Naive thymus-derived CD4-positive, alpha-beta T cell (primary cell): ENCODE measurements at regions not wholly inside any gene's neighbourhood (a gene's known extent, or its start where the extent isn't known, plus 50 kb on each side); places are given as distances from the start of the nearest gene placed in this dataset.
"Not testable (repeated sequence)": the region's sequence is repeated elsewhere in the genome, so short reads cannot be mapped to it uniquely, and the experiment has no call there.

Source experiments
- ATAC-seq: fragments of 150-1000 bp; cut with Tn5 transposase; 2 replicates; pipeline ENCODE4 v1.10.0; 2021; ENCODE audit warnings: mild to moderate bottlenecking, moderate library complexity
- CTCF ChIA-PET: fragments of 350-600 bp; sonication (Branson Sonifier 250); formaldehyde crosslinking; loops from one replicate; lab custom pipeline; 2021; ENCODE audit warnings: antibody characterized with exemption; lab: Charles Lee
- POLR2A ChIA-PET: fragments of 350-600 bp; sonication (Branson Sonifier 250); formaldehyde crosslinking; loops from one replicate; lab custom pipeline; 2021; ENCODE audit warnings: antibody characterized with exemption, inconsistent platforms; lab: Charles Lee
- DNase-seq, 9 donors: peaks; one replicate each; pipeline versions ENCODE4 v3.0.0 to v3.0.0-alpha.2; 2020 to 2022; ENCODE audit warnings: mixed read lengths in 1 of 9
- H3K27ac ChIP-seq: one replicate; pipeline ENCODE4 v1.7.0; 2013; ENCODE audit warnings: mild to moderate bottlenecking, low read depth, low read length, moderate library complexity
- H3K27me3 ChIP-seq, 2 donors: one replicate each; pipeline ENCODE4 v1.7.0; 2013; ENCODE audit warnings: low read length in 2 of 2, mild to moderate bottlenecking in 2 of 2, moderate library complexity in 2 of 2; ENCODE audit not compliant: control insufficient read depth in 2 of 2, insufficient read depth in 2 of 2
- H3K36me3 ChIP-seq, 3 experiments: 1 replicate in 2 of 3; 2 replicates in 1 of 3; pipeline ENCODE4 v1.7.0; 2013; ENCODE audit warnings: low read length in 3 of 3, mild to moderate bottlenecking in 3 of 3, moderate library complexity in 1 of 3; ENCODE audit not compliant: insufficient read depth in 3 of 3, control insufficient read depth in 2 of 3
- H3K4me1 ChIP-seq, 2 donors: one replicate each; pipeline ENCODE4 v1.7.0; 2013; ENCODE audit warnings: low read length in 2 of 2, mild to moderate bottlenecking in 2 of 2, moderate library complexity in 1 of 2; ENCODE audit not compliant: control insufficient read depth in 2 of 2, insufficient read depth in 2 of 2
- H3K4me3 ChIP-seq: 2 replicates; pipeline ENCODE4 v1.7.0; 2013; ENCODE audit warnings: mild to moderate bottlenecking, low read length
- H3K9me3 ChIP-seq, 3 experiments: 1 replicate in 2 of 3; 2 replicates in 1 of 3; pipeline ENCODE4 v1.7.0; 2013; ENCODE audit warnings: low read length in 3 of 3; ENCODE audit not compliant: control insufficient read depth in 2 of 3
- H3K27ac Mint-ChIP-seq, 9 donors: one replicate each; pipeline ENCODE4 v1.8.0; 2020 to 2022; ENCODE audit warnings: mixed read lengths in 9 of 9, mild to moderate bottlenecking in 8 of 9, moderate library complexity in 5 of 9, inconsistent platforms in 2 of 9
- H3K27me3 Mint-ChIP-seq, 5 donors: one replicate each; pipeline ENCODE4 v1.8.0; 2021 to 2022; ENCODE audit warnings: mixed read lengths in 5 of 5, mild to moderate bottlenecking in 1 of 5
- H3K36me3 Mint-ChIP-seq, 5 donors: one replicate each; pipeline ENCODE4 v1.8.0; 2020 to 2022; ENCODE audit warnings: mixed read lengths in 5 of 5, mild to moderate bottlenecking in 3 of 5, inconsistent platforms in 1 of 5
- H3K4me1 Mint-ChIP-seq, 7 donors: one replicate each; pipeline ENCODE4 v1.8.0; 2020 to 2022; ENCODE audit warnings: mixed read lengths in 7 of 7, mild to moderate bottlenecking in 3 of 7, inconsistent platforms in 1 of 7
- H3K4me3 Mint-ChIP-seq, 10 donors: one replicate each; pipeline ENCODE4 v1.8.0; 2020 to 2022; ENCODE audit warnings: mild to moderate bottlenecking in 10 of 10, mixed read lengths in 10 of 10, moderate library complexity in 6 of 10, inconsistent platforms in 2 of 10
- H3K9me3 Mint-ChIP-seq, 11 donors: one replicate each; pipeline ENCODE4 v1.8.0; 2020 to 2022; ENCODE audit warnings: mixed read lengths in 11 of 11, mild to moderate bottlenecking in 4 of 11, inconsistent platforms in 1 of 11, moderate library complexity in 1 of 11
- intact Hi-C, 2 donors: fragments of 100-400 bp; cut with micrococcal nuclease; formaldehyde crosslinking; loops; one replicate each; pipeline ENCODE4 v1.15.1; 2023

- ATAC-seq, intact Hi-C loops, H3K36me3 Mint-ChIP-seq, H3K27me3 Mint-ChIP-seq, POLR2A ChIA-PET, H3K4me1 ChIP-seq, H3K36me3 ChIP-seq, H3K4me3 Mint-ChIP-seq, H3K9me3 ChIP-seq, DNase-seq, H3K4me3 ChIP-seq, CTCF ChIA-PET, H3K27me3 ChIP-seq, H3K4me1 Mint-ChIP-seq, H3K27ac Mint-ChIP-seq, H3K27ac ChIP-seq: not testable (repeated sequence)
- H3K9me3 Mint-ChIP-seq, result peaks cover 4 to 50% (median 13%) of the 10 kb centered on the region in 11 donors
Measured at GRCh38 chr3:75840160-75840559, 54.8 kb upstream of the ZNF717 start.

GRCh38 chr3:75850301-75851008 lies 65.1 kb upstream of the ZNF717 start:
- CTCF ChIA-PET, H3K4me1 ChIP-seq, DNase-seq, H3K27me3 Mint-ChIP-seq, H3K27me3 ChIP-seq, H3K27ac Mint-ChIP-seq, H3K9me3 ChIP-seq, H3K4me3 ChIP-seq, H3K36me3 Mint-ChIP-seq, H3K36me3 ChIP-seq, H3K4me1 Mint-ChIP-seq, intact Hi-C loops, POLR2A ChIA-PET, ATAC-seq, H3K27ac ChIP-seq, H3K4me3 Mint-ChIP-seq: not testable (repeated sequence)
- peaks cover 0 to 39% (median 15%) of the 10 kb centered on the region in 11 donors for H3K9me3 Mint-ChIP-seq

- Histone ChIP-seq H3K27me3 (no peaks in the 10 kb centered on the region), H3K9me3 (no peaks in the 10 kb centered on the region), H3K36me3 (no peaks in the 10 kb centered on the region), H3K4me1 (no peaks in the 10 kb centered on the region), H3K4me3 (no peak overlapping the region), H3K27ac (no peak overlapping the region)
- Mint-ChIP-seq H3K4me1 (no peaks in the 10 kb centered on the region), H3K9me3 (peaks cover 0 to 26% (median 10%) of the 10 kb centered on the region in 11 donors), H3K36me3 (peaks cover 0 to 3% (median 0%) of the 10 kb centered on the region in 5 donors), H3K27me3 (no peaks in the 10 kb centered on the region), H3K27ac (no peak overlapping the region), H3K4me3 (no peak overlapping the region)
- POLR2A ChIA-PET, result no interaction called here
- CTCF ChIA-PET, result no interaction called here
- ATAC-seq, result no peak
- no peak for DNase-seq
- intact Hi-C loops, result no loop called here
Measured at GRCh38 chr3:75863130-75863529, 77.8 kb upstream of the ZNF717 start.

GRCh38 chr3:75863878-75864277 lies 78.5 kb upstream of the ZNF717 start:
- peaks cover 0 to 3% (median 0%) of the 10 kb centered on the region in 5 donors for H3K36me3 Mint-ChIP-seq
- H3K27ac Mint-ChIP-seq, result no peak overlapping the region
- intact Hi-C loops, result no loop called here
- H3K4me3 ChIP-seq, result no peak overlapping the region
- DNase-seq (no peak), ATAC-seq (no peak)
- peaks cover 0 to 26% (median 10%) of the 10 kb centered on the region in 11 donors for H3K9me3 Mint-ChIP-seq
- no peak overlapping the region for H3K27ac ChIP-seq
- H3K4me1 Mint-ChIP-seq, result no peaks in the 10 kb centered on the region
- H3K36me3 ChIP-seq, result no peaks in the 10 kb centered on the region
- no peak overlapping the region for H3K4me3 Mint-ChIP-seq
- no peaks in the 10 kb centered on the region for H3K9me3 ChIP-seq
- no peaks in the 10 kb centered on the region for H3K27me3 Mint-ChIP-seq
- POLR2A ChIA-PET, result no interaction called here
- CTCF ChIA-PET, result no interaction called here
- H3K27me3 ChIP-seq, result no peaks in the 10 kb centered on the region
- no peaks in the 10 kb centered on the region for H3K4me1 ChIP-seq

- H3K36me3 ChIP-seq, POLR2A ChIA-PET, DNase-seq, H3K27ac ChIP-seq, H3K27ac Mint-ChIP-seq, ATAC-seq, H3K4me3 Mint-ChIP-seq, intact Hi-C loops, H3K4me1 ChIP-seq, H3K4me1 Mint-ChIP-seq, H3K27me3 ChIP-seq, H3K4me3 ChIP-seq, H3K9me3 ChIP-seq, H3K27me3 Mint-ChIP-seq, CTCF ChIA-PET, H3K36me3 Mint-ChIP-seq: not testable (repeated sequence)
- H3K9me3 Mint-ChIP-seq, result peaks cover 0 to 35% (median 7%) of the 10 kb centered on the region in 11 donors
Measured at GRCh38 chr3:75883719-75884118, 98.4 kb upstream of the ZNF717 start.

- intact Hi-C loops, result no loop called here
- H3K4me1 Mint-ChIP-seq, result no peaks in the 10 kb centered on the region
- H3K9me3 Mint-ChIP-seq, result peaks cover 0 to 31% (median 8%) of the 10 kb centered on the region in 11 donors
- POLR2A ChIA-PET, result no interaction called here
- no peaks in the 10 kb centered on the region for H3K27me3 Mint-ChIP-seq
- no peaks in the 10 kb centered on the region for H3K4me1 ChIP-seq
- ATAC-seq (no peak), DNase-seq (no peak)
- H3K9me3 ChIP-seq, result no peaks in the 10 kb centered on the region
- CTCF ChIA-PET, result no interaction called here
- no peak overlapping the region for H3K27ac ChIP-seq
- no peaks in the 10 kb centered on the region for H3K36me3 ChIP-seq
- H3K27me3 ChIP-seq, result no peaks in the 10 kb centered on the region
- H3K27ac Mint-ChIP-seq, result no peak overlapping the region
- peaks cover 0 to 3% (median 0%) of the 10 kb centered on the region in 5 donors for H3K36me3 Mint-ChIP-seq
- H3K4me3 Mint-ChIP-seq, result no peak overlapping the region
- H3K4me3 ChIP-seq, result no peak overlapping the region
Measured at GRCh38 chr3:75886971-75887526, 101.7 kb upstream of the ZNF717 start.

GRCh38 chr3:75894234-75894633 lies 108.9 kb upstream of the ZNF717 start:
- DNase-seq, result no peak
- intact Hi-C loops, result no loop called here
- H3K27me3 Mint-ChIP-seq, result no peaks in the 10 kb centered on the region
- H3K4me3 ChIP-seq, result no peak overlapping the region
- ChIA-PET CTCF (no interaction called here), POLR2A (no interaction called here)
- no peaks in the 10 kb centered on the region for H3K9me3 ChIP-seq
- H3K9me3 Mint-ChIP-seq, result peaks cover 0 to 21% (median 2%) of the 10 kb centered on the region in 11 donors
- no peaks in the 10 kb centered on the region for H3K4me1 Mint-ChIP-seq
- no peak overlapping the region for H3K27ac ChIP-seq
- H3K36me3 Mint-ChIP-seq, result no peaks in the 10 kb centered on the region
- H3K27ac Mint-ChIP-seq, result no peak overlapping the region
- H3K4me3 Mint-ChIP-seq, result no peak overlapping the region
- no peaks in the 10 kb centered on the region for H3K36me3 ChIP-seq
- ATAC-seq, result no peak
- H3K4me1 ChIP-seq, result no peaks in the 10 kb centered on the region
- no peaks in the 10 kb centered on the region for H3K27me3 ChIP-seq
